HUES6 (cell line): ENCODE measurements at regions not wholly inside any gene's neighbourhood (a gene's known extent, or its start where the extent isn't known, plus 50 kb on each side); places are given as distances from the start of the nearest gene placed in this dataset.

Experiments
- H3K27ac ChIP-seq: 2 replicates; pipeline ENCODE4 v1.7.0; 2013; ENCODE audit warnings: low read depth, mild to moderate bottlenecking, low read length, inconsistent platforms
- H3K27me3 ChIP-seq: 2 replicates; pipeline ENCODE4 v1.6.1; 2013; ENCODE audit warnings: low read length; ENCODE audit not compliant: control insufficient read depth, insufficient read depth
- H3K36me3 ChIP-seq: 2 replicates; pipeline ENCODE4 v1.6.1; 2013; ENCODE audit warnings: low read length; ENCODE audit not compliant: control insufficient read depth, insufficient read depth
- H3K4me1 ChIP-seq: 2 replicates; pipeline ENCODE4 v1.6.1; 2013; ENCODE audit warnings: low read length; ENCODE audit not compliant: control insufficient read depth, insufficient read depth
- H3K4me3 ChIP-seq: 2 replicates; pipeline ENCODE4 v1.5.1; 2013; ENCODE audit warnings: low read depth, low read length
- H3K9ac ChIP-seq: one replicate; pipeline ENCODE4 v1.6.1; 2013; ENCODE audit warnings: mild to moderate bottlenecking, low read length
- H3K9me3 ChIP-seq: 2 replicates; pipeline ENCODE4 v1.6.1; 2013; ENCODE audit warnings: low read depth, low read length; ENCODE audit not compliant: control insufficient read depth, insufficient read depth

DNA sequence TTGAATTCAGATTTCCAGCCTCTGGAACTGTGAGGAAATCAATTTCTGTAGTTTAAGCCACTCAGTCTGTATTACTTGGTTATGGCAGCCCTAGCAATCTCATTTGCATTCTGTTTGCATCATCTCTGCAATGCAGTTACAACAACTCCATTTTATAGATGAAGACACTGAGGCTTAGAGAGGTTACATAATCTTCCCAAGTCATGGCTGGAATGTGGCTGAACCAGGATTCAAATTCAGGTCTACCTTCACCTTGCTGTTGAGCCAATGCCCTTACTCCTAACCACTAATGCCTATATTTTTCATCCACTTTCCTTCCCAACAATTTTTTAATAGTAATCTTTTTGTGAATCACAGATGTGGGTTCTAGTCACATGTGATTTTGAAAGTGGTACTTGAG is 469.8 kb upstream of the CCL2 start:
- Histone ChIP-seq H3K9ac (no peak overlapping the region), H3K27ac (no peak overlapping the region), H3K9me3 (no peaks in the 10 kb centered on the region), H3K36me3 (no peaks in the 10 kb centered on the region), H3K4me3 (no peak overlapping the region), H3K27me3 (no peaks in the 10 kb centered on the region), H3K4me1 (no peaks in the 10 kb centered on the region)

DNA sequence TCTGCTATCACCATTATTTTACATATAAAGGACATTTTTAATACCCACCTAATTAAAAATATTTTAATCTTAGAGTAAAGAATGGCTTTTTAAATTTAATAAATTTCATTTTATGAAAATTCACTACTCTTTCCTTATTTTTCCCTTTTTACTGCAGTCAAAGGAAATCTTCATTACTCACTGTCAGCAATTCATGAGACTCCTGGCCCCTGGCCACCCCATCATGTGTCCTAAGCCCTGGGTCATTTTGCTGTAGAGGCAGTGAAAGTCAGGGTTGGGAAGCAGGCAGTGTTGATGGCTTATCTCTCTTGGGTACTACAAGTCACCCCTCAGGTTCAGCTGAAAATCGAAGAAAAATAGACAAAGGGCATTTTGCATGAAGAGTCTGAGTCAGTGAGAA is 468.6 kb upstream of the CCL2 start:
- no peaks in the 10 kb centered on the region for H3K27me3 ChIP-seq
- H3K4me3 ChIP-seq = no peak overlapping the region
- no peak overlapping the region for H3K9ac ChIP-seq
- no peak overlapping the region for H3K27ac ChIP-seq
- no peaks in the 10 kb centered on the region for H3K9me3 ChIP-seq
- H3K36me3 ChIP-seq = no peaks in the 10 kb centered on the region
- H3K4me1 ChIP-seq = no peaks in the 10 kb centered on the region

DNA sequence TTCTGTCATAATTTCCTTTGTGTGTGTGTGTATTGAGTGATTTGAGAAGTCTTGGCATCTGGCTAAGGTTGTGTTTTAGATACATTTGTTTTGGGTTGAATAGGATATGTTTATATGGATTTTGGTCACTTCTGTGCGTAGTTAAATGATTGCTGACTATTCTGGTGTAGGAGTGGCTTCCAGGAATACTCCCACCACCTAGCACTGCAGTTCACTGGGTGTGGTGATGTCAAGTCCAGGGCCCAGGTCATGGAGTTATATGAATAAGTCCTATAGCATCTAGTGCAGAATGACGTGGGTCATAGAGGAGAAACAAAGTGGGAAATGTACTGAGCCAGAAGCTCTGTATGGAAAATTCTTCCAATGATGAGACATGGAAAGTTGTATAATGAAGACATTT is 465.4 kb upstream of the CCL2 start:
- Histone ChIP-seq H3K36me3 (no peaks in the 10 kb centered on the region), H3K9ac (no peak overlapping the region)

GRCh38 chr17:33797181-33797580 is 457.9 kb upstream of the CCL2 start:
- Histone ChIP-seq H3K9ac (no peak overlapping the region), H3K27ac (no peak overlapping the region), H3K36me3 (no peaks in the 10 kb centered on the region), H3K4me1 (peaks cover 9% of the 10 kb centered on the region; the same call in 1 of the 2 replicates), H3K4me3 (no peak overlapping the region), H3K9me3 (no peaks in the 10 kb centered on the region), H3K27me3 (peaks cover 7% of the 10 kb centered on the region; the same call in 1 of the 2 replicates)

More for the DNA sequence above, 465.4 kb upstream of the CCL2 start:
- peaks cover 9% of the 10 kb centered on the region; the same call in 1 of the 2 replicates for H3K4me1 ChIP-seq
- H3K4me3 ChIP-seq = no peak overlapping the region
- H3K9me3 ChIP-seq = no peaks in the 10 kb centered on the region
- no peaks in the 10 kb centered on the region for H3K27me3 ChIP-seq
- no peak overlapping the region for H3K27ac ChIP-seq

- Histone ChIP-seq H3K27ac (no peak overlapping the region), H3K9me3 (no peaks in the 10 kb centered on the region), H3K9ac (no peak overlapping the region), H3K27me3 (peaks cover 7% of the 10 kb centered on the region; the same call in 1 of the 2 replicates), H3K4me3 (no peak overlapping the region), H3K4me1 (peaks cover 9% of the 10 kb centered on the region; the same call in 1 of the 2 replicates), H3K36me3 (no peaks in the 10 kb centered on the region)
Measured at GRCh38 chr17:33798308-33798707, 456.8 kb upstream of the CCL2 start.

- Histone ChIP-seq H3K9ac (no peak overlapping the region), H3K27me3 (peaks cover 7% of the 10 kb centered on the region; the same call in 1 of the 2 replicates)
Measured at GRCh38 chr17:33802349-33803198, 452.5 kb upstream of the CCL2 start.

GRCh38 chr17:33803199-33803685 is 451.8 kb upstream of the CCL2 start:
- H3K36me3 ChIP-seq = no peaks in the 10 kb centered on the region
- H3K4me3 ChIP-seq = no peak overlapping the region
- H3K4me1 ChIP-seq = peaks cover 8% of the 10 kb centered on the region; the same call in 1 of the 2 replicates
- H3K9me3 ChIP-seq = no peaks in the 10 kb centered on the region
- H3K9ac ChIP-seq = no peak overlapping the region
- no peak overlapping the region for H3K27ac ChIP-seq
- H3K27me3 ChIP-seq = peaks cover 6% of the 10 kb centered on the region; the same call in 1 of the 2 replicates

More at GRCh38 chr17:33802349-33803198, 452.5 kb upstream of the CCL2 start:
- Histone ChIP-seq H3K27ac (no peak overlapping the region), H3K36me3 (no peaks in the 10 kb centered on the region), H3K4me3 (no peak overlapping the region), H3K4me1 (peaks cover 8% of the 10 kb centered on the region; the same call in 1 of the 2 replicates), H3K9me3 (no peaks in the 10 kb centered on the region)

GRCh38 chr17:33803686-33804085 is 451.4 kb upstream of the CCL2 start:
- Histone ChIP-seq H3K27me3 (peaks cover 4% of the 10 kb centered on the region; the same call in 1 of the 2 replicates), H3K4me3 (no peak overlapping the region), H3K9ac (no peak overlapping the region), H3K4me1 (peaks cover 8% of the 10 kb centered on the region; the same call in 1 of the 2 replicates), H3K27ac (no peak overlapping the region), H3K36me3 (no peaks in the 10 kb centered on the region), H3K9me3 (no peaks in the 10 kb centered on the region)

- no peaks in the 10 kb centered on the region for H3K36me3 ChIP-seq
- H3K9me3 ChIP-seq = no peaks in the 10 kb centered on the region
- no peak overlapping the region for H3K27ac ChIP-seq
- no peak overlapping the region for H3K4me3 ChIP-seq
- H3K9ac ChIP-seq = no peak overlapping the region
- peaks cover 8% of the 10 kb centered on the region; the same call in 1 of the 2 replicates for H3K4me1 ChIP-seq
- peaks cover 6% of the 10 kb centered on the region; the same call in 1 of the 2 replicates for H3K27me3 ChIP-seq
Measured at GRCh38 chr17:33804401-33804800, 450.7 kb upstream of the CCL2 start.

GRCh38 chr17:33806631-33807030 is 448.5 kb upstream of the CCL2 start:
- Histone ChIP-seq H3K4me3 (no peak overlapping the region), H3K36me3 (no peaks in the 10 kb centered on the region), H3K9me3 (no peaks in the 10 kb centered on the region), H3K27ac (no peak overlapping the region), H3K27me3 (peaks cover 3% of the 10 kb centered on the region; the same call in 1 of the 2 replicates), H3K4me1 (peaks cover 8% of the 10 kb centered on the region; the same call in 1 of the 2 replicates), H3K9ac (no peak overlapping the region)

- Histone ChIP-seq H3K27me3 (0 out of 2 replicates have a peak, but pooled peaks cover 3% of the 10 kb centered on the region), H3K27ac (no peak overlapping the region), H3K4me3 (no peak overlapping the region), H3K4me1 (peaks cover 8% of the 10 kb centered on the region; the same call in 1 of the 2 replicates), H3K9me3 (no peaks in the 10 kb centered on the region), H3K9ac (no peak overlapping the region), H3K36me3 (no peaks in the 10 kb centered on the region)
Measured at GRCh38 chr17:33809748-33810147, 445.3 kb upstream of the CCL2 start.
